HG02588 (cell line): ENCODE measurements at regions not wholly inside any gene's neighbourhood (a gene's known extent, or its start where the extent isn't known, plus 50 kb on each side); places are given as distances from the start of the nearest gene placed in this dataset.

ENCODE experiments used
- ATAC-seq: cut with Tn5 transposase; IDR thresholded peaks from one replicate; pipeline ENCODE4 v1.9.1; 2021; ENCODE audit warnings: mild to moderate bottlenecking, moderate library complexity; ENCODE audit not compliant: unreplicated experiment

DNA sequence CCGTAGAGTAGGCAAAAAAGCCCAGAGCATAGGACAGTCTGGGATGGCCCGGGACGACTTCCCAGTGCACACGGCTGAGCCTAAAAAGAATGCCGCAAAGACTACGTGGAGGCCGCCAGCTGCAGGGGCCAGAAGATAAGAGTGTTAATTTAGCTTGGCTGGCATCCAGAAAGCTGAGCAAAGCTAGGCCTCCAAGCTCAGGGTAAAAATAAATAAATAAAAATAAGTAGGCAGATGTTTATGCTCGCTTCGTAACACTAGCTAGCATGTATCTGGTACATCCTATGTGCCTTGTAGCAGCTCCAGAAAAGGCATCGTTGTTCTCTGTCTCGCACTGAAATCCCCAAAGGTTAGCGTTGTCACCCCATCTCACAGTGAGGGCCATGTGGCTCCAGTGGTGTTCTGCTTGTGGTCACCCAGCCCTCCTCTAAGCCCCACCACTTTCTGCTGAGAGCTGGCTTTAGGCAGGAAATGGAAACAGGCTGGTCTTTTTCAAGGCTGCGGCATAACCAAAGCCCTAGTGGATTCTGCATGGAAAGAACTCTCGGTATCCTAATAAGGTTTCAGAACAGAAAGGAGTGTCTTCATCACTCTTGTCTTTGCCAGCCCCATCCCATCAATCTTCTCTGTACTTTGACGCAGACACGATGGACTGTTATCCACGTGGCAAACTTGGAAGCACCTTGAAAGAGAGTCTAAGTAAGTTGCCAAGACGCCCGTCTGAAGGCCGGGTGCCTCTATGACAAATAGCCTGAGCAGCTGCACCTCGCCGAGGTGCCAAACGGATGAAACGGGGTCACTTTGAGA is 58.1 kb upstream of the MEF2A start:
- peak; percentile 22 for ATAC-seq

DNA sequence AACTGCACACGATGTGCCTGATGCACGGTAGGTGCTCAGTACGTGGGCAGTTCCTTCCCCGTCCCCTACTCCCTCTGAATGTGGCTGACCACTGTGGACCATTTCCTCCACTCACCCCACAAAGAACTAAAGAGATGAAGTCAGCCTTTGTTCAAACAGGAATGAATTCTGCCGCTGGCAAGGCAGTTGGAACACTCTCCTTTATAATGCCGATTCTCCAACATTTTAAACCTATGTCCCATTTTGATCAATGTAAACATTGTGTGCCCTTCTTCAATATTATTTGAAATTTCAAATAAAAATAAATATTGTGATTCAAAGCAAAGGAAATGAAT is 57.5 kb upstream of the MEF2A start:
- ATAC-seq: no peak

DNA sequence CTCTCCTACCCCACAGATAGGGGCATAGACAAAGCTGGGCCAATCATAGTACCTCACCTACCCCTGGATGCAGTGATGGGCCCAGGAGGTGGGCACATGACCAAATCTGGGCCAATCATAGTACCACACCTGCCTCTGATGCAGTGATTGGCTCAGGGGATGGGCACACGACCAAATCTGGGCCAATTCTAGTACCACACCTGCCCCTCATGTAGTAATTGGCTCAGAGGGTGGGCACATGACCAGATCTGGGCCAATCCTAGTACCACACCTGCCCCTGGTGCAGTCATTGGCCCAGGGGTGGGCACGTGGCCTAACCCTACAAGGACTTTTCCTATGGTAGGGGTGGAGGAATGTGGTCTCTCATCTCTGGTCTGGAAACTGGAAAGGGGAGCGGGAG is 56.9 kb upstream of the MEF2A start:
- no peak for ATAC-seq

DNA sequence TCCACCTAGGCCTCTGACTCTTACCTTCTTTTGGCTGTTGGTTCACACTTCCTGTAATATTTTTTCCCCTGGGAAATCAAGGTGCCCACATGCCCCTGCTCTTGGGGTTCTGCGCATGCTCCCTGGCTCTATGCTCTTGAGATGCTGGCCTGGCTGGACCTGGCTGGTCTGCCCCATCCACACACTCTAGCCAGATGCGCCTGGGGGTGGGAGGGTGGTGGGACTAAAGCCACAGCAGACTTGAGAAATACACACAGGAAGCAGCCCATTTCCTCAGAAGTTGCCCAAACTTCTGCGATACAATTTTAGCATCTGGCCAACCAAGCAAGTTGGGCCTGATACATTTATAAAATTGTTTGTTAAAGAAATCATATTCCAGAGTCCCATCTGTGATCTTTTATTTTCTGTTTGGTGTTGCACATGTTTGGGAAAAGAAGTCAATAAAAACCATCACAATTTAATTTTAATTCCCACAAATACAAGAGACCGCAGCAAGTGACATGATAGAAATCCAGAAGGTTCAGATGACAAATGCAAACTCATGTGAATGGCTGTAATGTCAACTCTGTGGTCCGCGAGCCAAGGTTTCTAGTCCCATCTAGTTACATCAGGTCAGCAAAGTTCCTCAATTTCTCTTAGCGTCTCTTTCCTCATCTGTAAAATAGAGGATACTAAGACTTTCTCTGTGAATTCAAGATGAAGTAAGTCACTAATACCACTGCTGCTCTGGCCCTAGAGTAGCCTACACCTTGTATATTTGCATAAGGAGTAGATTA is 55.9 kb upstream of the MEF2A start:
- no peak for ATAC-seq

DNA sequence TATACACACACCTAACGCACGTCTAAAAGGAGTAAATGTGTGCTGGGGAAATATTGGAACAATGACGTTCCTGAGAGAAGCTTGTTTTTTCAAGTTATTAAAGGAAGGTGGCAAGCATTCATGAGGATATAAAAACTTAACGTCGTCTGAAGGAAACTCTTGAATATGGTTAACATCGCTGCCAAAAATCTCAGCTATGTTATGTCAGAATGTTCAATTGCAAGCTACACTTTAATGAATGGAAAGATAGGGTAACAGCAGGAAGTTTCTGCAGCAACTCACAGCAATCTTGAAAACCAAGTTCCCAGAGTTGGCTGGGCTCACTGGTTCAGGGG is 54.3 kb upstream of the MEF2A start:
- no peak for ATAC-seq

DNA sequence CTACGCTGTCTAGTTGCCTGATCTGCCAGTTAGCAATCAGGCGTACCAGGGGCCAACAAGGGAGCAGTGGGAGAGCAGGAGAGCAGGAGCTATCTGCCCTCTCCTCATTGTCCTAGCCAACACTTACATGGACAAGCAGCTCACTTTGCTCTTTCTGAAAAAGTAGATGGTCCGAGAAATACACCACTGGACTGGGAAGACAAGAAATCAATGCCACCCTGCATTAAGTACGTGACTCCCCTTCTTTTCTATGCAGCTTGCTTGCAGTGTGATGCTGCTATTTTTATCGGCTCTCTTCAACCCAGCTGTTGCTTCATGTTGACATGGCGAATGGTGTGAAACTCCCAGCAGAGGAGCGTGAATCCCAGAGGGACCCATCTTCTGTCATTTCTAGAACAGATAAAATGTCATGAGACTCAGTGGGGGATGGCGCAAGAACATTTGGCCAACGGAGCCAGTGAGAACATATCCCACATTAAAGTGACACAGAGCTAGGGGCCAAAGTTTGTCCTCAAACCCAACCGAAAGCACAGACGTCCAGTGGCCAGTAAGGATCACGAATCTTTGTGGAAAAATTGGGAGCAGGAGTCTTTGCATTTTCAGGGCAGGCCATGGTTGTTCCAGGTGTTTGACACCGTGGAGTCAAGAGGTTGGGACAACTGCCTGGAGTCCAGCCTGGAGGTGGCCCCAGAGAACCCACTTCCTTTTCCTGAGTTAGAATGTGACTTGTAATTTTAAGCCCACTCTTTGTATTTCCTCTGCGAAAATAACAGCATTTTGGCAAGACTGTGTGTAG is 53.7 kb upstream of the MEF2A start:
- peak; percentile 60 for ATAC-seq

DNA sequence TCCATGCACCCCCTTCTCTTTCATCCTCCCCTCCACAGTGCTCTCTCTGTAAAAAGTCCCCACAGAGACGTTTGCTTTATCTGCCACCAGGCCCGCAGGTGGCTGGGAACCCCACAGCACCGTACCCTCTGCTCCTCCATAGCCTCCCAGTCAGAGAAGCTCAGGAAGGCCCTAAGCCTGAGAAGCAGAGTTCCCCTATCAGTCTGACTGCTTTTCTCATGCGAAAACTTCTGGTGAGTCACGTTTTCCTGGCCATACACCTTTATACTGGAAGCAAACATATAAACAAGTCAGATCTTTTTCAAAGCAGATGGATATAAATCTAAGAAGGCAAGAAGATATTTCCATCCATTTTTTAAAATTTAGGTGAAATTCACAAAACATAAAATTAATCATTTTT is 51.5 kb upstream of the MEF2A start:
- ATAC-seq: no peak
